SU-DHL-6 (cell line): ENCODE measurements at regions not wholly inside any gene's neighbourhood (a gene's known extent, or its start where the extent isn't known, plus 50 kb on each side); places are given as distances from the start of the nearest gene placed in this dataset.

ENCODE experiments used
- H2AFZ ChIP-seq: fragments of 200-600 bp; sonication (generic); 2 replicates; pipeline ENCODE4 v1.6.1; 2014; ENCODE audit warnings: low read depth, mild to moderate bottlenecking, moderate library complexity, mixed read lengths, antibody characterized with exemption, low read length; ENCODE audit not compliant: severe bottlenecking
- H3F3A ChIP-seq: fragments of 200-600 bp; shearing (Covaris generic); 2 replicates; pipeline ENCODE4 v1.6.0; 2016; ENCODE audit warnings: antibody characterized with exemption, mild to moderate bottlenecking; ENCODE audit not compliant: insufficient read depth
- H3K27ac ChIP-seq: fragments of 200-600 bp; sonication (generic); 2 replicates; pipeline ENCODE4 v1.5.1; 2016; ENCODE audit warnings: low read depth, mild to moderate bottlenecking, low read length, moderate library complexity, mixed read lengths
- H3K27me3 ChIP-seq: fragments of 200-600 bp; sonication (generic), shearing (Covaris generic); 2 replicates; pipeline ENCODE4 v1.6.0; 2014; ENCODE audit warnings: mild to moderate bottlenecking, low read length
- H3K36me3 ChIP-seq: fragments of 200-600 bp; sonication (generic); 2 replicates; pipeline ENCODE4 v1.6.1; 2014; ENCODE audit warnings: mild to moderate bottlenecking, low read length, mixed read lengths
- H3K4me2 ChIP-seq: fragments of 300-600, 200-600 bp; shearing (Covaris generic), sonication (generic); 2 replicates; pipeline ENCODE4 v1.6.0; 2014; ENCODE audit warnings: low read length, low read depth, mild to moderate bottlenecking; ENCODE audit not compliant: poor library complexity, severe bottlenecking
- H3K4me3 ChIP-seq: fragments of 200-600 bp; sonication (generic); 2 replicates; pipeline ENCODE4 v1.5.1; 2014; ENCODE audit warnings: antibody characterized with exemption, low read length, mild to moderate bottlenecking, mixed read lengths; ENCODE audit not compliant: insufficient read depth, poor library complexity, severe bottlenecking
- H3K79me2 ChIP-seq: fragments of 200-600 bp; sonication (generic); 2 replicates; pipeline ENCODE4 v1.6.1; 2014; ENCODE audit warnings: mild to moderate bottlenecking, low read length, moderate library complexity; ENCODE audit not compliant: insufficient read depth
- H3K9ac ChIP-seq: fragments of 200-600 bp; sonication (generic); 2 replicates; pipeline ENCODE4 v1.7.0; 2014; ENCODE audit warnings: mild to moderate bottlenecking, low read length
- H3K9me2 ChIP-seq: fragments of 200-600 bp; sonication (generic); replicated peaks from 2 replicates; pipeline ENCODE4 v1.6.1; 2014; ENCODE audit warnings: low read length; ENCODE audit not compliant: insufficient read depth
- H3K9me3 ChIP-seq: fragments of 200-600 bp; sonication (generic); 2 replicates; pipeline ENCODE4 v1.6.1; 2014; ENCODE audit warnings: low read length, mixed read lengths; ENCODE audit not compliant: insufficient read depth
- H4K20me1 ChIP-seq: fragments of 200-600 bp; sonication (generic); 2 replicates; pipeline ENCODE4 v1.6.1; 2014; ENCODE audit warnings: low read depth, mild to moderate bottlenecking, antibody characterized with exemption, low read length, moderate library complexity, mixed read lengths
- EZH2phosphoT487 ChIP-seq: fragments of 200-600 bp; sonication (generic), shearing (Covaris generic); conservative IDR thresholded peaks from 2 replicates; pipeline ENCODE4 v1.6.1; 2018; ENCODE audit warnings: mild to moderate bottlenecking, antibody characterized with exemption, low read length, moderate library complexity, mixed read lengths
- TF ChIP-seq, protein P1 (sequence below): fragments of 200-600 bp; sonication (generic); IDR thresholded peaks from one replicate; pipeline ENCODE4 v1.5.1; 2017; ENCODE audit warnings: antibody characterized with exemption, mild to moderate bottlenecking, low read length, moderate library complexity; ENCODE audit not compliant: insufficient read depth, poor library complexity, severe bottlenecking

DNA sequence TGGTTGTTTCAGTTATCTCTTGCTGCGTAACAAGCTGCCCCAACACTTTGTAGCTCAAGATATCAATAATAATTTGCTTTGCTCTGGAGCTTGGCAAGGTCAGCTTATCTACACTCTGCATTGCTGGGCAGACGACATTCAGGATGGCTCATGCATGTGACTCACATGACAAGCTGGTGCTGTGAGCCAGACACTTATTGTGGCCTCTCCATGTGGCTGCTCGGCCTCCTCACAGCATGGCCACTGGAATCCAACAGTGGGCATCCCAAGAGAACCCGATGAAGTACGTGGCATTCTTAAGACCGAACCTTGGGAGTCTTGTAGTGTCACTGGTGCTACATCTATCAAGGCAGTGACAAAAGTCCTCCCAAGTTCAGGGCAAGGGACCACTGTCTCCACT lies 94.2 kb upstream of the MVB12B start:
- Histone ChIP-seq H3K79me2 (no peaks in the 10 kb centered on the region), H3K4me2 (no peak overlapping the region), H3K9me2 (no peaks in the 10 kb centered on the region), H3K9me3 (no peaks in the 10 kb centered on the region), H3K36me3 (no peaks in the 10 kb centered on the region), H2AFZ (no peak overlapping the region), H4K20me1 (no peaks in the 10 kb centered on the region), H3K4me3 (no peak overlapping the region), H3K9ac (no peak overlapping the region), H3K27ac (no peak overlapping the region), H3F3A (no peaks in the 10 kb centered on the region), H3K27me3 (no peaks in the 10 kb centered on the region)
- TF ChIP-seq EZH2phosphoT487: no peak
- TF ChIP-seq, protein P1, sequence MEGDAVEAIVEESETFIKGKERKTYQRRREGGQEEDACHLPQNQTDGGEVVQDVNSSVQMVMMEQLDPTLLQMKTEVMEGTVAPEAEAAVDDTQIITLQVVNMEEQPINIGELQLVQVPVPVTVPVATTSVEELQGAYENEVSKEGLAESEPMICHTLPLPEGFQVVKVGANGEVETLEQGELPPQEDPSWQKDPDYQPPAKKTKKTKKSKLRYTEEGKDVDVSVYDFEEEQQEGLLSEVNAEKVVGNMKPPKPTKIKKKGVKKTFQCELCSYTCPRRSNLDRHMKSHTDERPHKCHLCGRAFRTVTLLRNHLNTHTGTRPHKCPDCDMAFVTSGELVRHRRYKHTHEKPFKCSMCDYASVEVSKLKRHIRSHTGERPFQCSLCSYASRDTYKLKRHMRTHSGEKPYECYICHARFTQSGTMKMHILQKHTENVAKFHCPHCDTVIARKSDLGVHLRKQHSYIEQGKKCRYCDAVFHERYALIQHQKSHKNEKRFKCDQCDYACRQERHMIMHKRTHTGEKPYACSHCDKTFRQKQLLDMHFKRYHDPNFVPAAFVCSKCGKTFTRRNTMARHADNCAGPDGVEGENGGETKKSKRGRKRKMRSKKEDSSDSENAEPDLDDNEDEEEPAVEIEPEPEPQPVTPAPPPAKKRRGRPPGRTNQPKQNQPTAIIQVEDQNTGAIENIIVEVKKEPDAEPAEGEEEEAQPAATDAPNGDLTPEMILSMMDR: no peak

DNA sequence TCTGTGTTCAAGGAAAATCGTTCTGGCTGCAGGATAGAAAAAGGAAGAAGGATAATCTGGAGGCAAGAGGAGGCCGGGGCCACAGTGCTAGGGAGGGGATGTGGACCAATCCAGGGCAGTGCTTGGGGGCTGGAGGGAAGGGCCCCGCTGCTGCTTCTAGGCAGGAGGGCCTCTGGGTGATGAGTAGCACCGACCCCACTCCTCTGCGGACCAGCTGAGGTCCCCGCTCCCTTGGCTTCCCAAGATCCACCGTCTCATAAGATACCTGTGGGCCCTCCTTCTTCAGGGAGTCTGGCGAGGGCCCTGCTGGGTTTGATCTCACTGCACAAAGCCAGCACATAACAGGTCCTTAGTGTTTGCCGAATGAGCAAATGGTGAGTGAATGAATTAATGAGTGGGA lies 93.5 kb upstream of the MVB12B start:
- Histone ChIP-seq H3K36me3 (no peaks in the 10 kb centered on the region), H3K4me2 (no peak overlapping the region), H3K4me3 (no peak overlapping the region), H3F3A (no peaks in the 10 kb centered on the region), H2AFZ (no peak overlapping the region), H3K9me3 (no peaks in the 10 kb centered on the region), H4K20me1 (no peaks in the 10 kb centered on the region), H3K27ac (no peak overlapping the region), H3K79me2 (no peaks in the 10 kb centered on the region), H3K27me3 (no peaks in the 10 kb centered on the region), H3K9me2 (no peaks in the 10 kb centered on the region), H3K9ac (no peak overlapping the region)
- TF ChIP-seq EZH2phosphoT487: no peak
- TF ChIP-seq, protein P1: no peak

DNA sequence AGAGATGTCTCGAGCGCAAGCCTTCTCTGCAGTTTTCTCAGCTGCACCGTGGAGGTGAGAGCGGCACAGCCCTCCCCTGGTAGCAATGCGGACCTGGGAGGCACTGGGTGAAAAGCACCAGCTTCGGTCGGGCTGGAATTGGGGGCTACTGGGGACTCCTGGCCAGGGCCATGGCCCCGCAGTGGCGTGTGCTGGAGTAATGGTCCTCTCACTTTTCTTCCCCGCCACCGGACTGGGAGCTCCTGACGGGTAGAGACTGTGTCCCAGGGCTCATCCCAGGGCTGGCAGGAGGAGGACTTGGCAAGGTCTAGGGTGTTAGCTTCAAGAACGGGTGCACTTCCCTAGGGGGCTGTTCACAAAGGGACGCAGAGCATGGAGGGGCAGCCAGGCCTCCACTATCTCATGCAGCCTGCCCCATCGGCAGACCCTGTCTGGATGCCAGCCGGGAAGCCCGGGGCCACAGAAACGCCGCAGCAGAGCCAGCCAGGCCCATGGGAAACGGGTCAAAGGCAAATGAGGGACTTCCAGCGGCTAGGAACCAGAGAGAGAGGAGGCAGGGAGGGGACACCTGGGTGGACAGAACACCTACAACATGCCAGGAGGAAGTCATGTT lies 92.6 kb upstream of the MVB12B start:
- no peak overlapping the region for H3K4me2 ChIP-seq
- H3K4me3 ChIP-seq: no peak overlapping the region
- H3K79me2 ChIP-seq: no peaks in the 10 kb centered on the region
- H2AFZ ChIP-seq: no peak overlapping the region
- no peaks in the 10 kb centered on the region for H4K20me1 ChIP-seq
- H3F3A ChIP-seq: no peaks in the 10 kb centered on the region
- no peak overlapping the region for H3K27ac ChIP-seq
- TF ChIP-seq, protein P1: no peak
- no peaks in the 10 kb centered on the region for H3K9me2 ChIP-seq
- H3K36me3 ChIP-seq: no peaks in the 10 kb centered on the region
- H3K9me3 ChIP-seq: no peaks in the 10 kb centered on the region
- no peaks in the 10 kb centered on the region for H3K27me3 ChIP-seq
- no peak overlapping the region for H3K9ac ChIP-seq
